AG10803 (cell line): ENCODE measurements at regions not wholly inside any gene's neighbourhood (a gene's known extent, or its start where the extent isn't known, plus 50 kb on each side); places are given as distances from the start of the nearest gene placed in this dataset.

Source experiments
- DNase-seq: peaks from one replicate; pipeline ENCODE4 v3.0.0; 2010; ENCODE audit warnings: low read depth
- H3K4me3 ChIP-seq: 2 replicates; pipeline ENCODE4 v1.5.1; 2011; ENCODE audit warnings: mild to moderate bottlenecking, low read length, control low read depth
- TF ChIP-seq, protein P1 (sequence below): conservative IDR thresholded peaks from 2 replicates; pipeline ENCODE4 v1.5.1; 2011; ENCODE audit warnings: mild to moderate bottlenecking, low read length, control low read depth, inconsistent platforms

DNA sequence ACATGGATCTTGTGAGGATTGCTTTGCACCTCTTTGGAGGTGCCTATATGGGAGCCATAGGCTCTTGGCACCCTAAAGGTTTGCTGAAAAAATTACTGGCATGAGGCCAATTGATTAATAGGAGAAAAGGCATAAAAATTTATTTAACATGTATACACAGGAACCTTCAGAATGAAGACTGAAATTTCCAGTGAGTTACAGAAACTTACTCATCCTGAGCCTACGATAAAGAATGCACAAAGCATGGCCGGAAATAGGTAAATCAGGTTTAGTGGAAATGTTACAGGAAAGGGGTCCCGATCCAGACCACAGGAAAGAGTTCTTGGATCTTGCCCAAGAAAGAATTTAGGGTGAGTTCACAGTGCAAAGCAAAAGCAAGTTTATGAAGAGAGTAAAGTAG is 625.3 kb downstream of the MMUT start:
- TF ChIP-seq, protein P1, sequence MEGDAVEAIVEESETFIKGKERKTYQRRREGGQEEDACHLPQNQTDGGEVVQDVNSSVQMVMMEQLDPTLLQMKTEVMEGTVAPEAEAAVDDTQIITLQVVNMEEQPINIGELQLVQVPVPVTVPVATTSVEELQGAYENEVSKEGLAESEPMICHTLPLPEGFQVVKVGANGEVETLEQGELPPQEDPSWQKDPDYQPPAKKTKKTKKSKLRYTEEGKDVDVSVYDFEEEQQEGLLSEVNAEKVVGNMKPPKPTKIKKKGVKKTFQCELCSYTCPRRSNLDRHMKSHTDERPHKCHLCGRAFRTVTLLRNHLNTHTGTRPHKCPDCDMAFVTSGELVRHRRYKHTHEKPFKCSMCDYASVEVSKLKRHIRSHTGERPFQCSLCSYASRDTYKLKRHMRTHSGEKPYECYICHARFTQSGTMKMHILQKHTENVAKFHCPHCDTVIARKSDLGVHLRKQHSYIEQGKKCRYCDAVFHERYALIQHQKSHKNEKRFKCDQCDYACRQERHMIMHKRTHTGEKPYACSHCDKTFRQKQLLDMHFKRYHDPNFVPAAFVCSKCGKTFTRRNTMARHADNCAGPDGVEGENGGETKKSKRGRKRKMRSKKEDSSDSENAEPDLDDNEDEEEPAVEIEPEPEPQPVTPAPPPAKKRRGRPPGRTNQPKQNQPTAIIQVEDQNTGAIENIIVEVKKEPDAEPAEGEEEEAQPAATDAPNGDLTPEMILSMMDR: no peak
- no peak for DNase-seq
- H3K4me3 ChIP-seq: no peak overlapping the region

DNA sequence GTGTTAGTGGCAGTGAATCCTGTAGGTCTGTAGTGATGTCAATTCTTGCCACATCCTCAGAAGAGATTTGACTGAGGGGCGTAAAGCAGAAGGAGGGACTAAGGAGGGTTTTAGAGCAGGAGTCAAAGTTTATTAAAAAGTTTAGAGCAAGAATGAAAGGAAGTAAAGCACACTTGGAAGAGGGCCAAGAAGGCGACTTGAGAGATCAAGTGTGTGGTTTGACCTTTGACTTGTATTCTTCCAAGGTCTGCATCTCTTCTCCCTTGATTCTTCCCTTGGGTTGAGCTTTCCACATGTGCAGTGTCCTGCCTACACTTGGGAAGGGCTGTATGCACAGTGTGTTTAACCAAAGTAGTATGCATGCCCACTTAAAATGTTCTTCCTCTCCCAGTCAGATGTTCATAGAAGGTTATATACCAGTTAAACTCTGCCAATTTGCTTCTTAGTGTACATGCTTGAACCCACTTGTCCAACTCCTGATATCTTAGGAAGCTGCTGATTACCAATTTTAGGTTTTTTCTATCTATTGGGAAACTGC is 627.6 kb downstream of the MMUT start:
- TF ChIP-seq, protein P1: no peak
- no peak for DNase-seq
- no peak overlapping the region for H3K4me3 ChIP-seq

DNA sequence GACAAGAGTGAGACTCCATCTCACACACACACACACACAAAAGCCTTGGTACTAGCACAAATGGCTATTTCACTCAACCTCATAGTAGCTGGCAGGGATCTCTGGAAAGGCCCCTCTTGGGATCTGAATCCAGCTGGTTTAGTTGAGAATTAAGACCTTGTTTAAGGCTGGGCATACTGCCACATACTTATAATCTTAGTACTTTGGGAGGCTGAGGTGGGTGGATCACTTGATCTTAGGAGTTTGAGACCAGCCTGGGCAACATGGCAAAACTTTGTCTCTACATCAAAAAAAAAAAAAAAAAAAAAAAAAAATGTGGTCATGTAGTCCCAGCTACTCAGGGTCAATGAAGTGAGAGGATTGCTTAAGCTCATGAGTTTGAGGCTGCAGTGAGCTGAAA is 628.3 kb downstream of the MMUT start:
- DNase-seq: peak; percentile 18
- no peak overlapping the region for H3K4me3 ChIP-seq
- TF ChIP-seq, protein P1: no peak

DNA sequence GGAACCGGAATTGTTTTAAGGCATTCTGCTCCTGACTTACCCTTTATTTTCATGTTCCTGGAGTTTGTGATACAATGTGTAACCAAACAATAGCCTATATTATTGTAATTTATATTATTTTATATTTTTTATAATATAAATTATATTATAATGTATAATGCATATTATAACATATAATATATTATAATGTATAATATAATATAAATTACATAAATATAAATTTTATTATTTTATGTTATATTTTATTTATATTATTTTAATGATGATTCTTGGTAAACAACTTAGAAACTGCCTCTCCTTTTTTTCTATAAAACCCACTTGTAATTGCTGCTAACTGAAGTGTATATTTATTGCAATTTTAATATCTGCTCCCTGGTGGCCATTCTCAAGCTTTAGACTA is 629.1 kb downstream of the MMUT start:
- no peak for DNase-seq
- H3K4me3 ChIP-seq: no peak overlapping the region
- TF ChIP-seq, protein P1: no peak

DNA sequence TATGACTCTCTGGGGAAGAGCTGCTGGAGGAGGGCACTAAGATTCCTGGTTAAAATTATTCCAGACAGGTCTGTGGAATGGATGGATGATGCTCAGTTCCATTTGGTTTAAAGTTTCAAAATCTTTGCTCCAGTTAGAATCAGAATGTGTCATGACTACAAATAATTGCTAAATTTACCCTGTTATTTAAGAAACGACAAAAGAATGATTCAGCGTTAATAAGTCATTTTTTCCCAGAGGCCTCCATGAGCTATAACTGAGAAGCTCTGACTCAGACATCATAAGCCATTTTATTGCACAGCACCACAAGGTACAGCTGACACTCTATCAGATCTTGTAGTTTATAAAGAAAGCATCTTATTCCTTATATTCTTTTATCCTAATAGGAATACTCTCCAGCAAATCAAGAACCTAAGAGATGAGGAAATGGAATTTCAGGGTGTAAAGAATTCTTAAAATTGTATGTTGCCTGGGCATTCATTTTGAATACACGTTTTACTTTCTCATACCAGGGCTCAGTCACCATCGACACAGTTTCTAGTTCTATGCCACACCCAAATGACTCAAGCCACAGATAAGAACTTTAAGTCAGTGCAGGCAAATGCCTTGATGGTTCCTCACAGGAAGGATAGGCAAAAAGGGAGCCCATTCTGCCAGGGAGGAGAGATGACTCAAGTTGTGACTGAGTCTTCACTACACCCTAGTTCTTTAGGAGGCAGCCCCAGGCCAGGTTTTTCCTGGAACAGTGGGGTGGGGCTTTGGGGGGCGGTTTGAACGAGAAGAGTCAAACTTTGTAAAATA is 636.0 kb downstream of the MMUT start:
- no peak overlapping the region for H3K4me3 ChIP-seq
- TF ChIP-seq, protein P1: no peak
- peak; percentile 82 for DNase-seq

DNA sequence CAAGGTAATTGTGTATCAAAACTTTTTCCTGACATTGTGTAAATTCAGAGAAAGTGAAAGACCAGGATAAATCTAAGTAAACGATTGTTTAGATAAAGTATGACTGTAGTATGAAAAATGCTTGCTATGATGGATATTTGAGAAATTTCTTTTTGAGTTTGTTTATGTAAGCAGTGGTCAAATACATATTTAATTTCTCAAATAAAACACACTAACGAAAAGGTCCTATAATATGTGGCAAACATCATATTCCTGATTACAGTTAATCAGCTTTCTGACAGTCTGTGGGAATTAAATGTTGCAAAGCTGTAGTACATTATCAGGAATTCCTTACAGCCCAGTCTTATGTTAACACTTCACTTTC is 636.9 kb downstream of the MMUT start:
- DNase-seq: peak; percentile 5
- TF ChIP-seq, protein P1: no peak
- no peak overlapping the region for H3K4me3 ChIP-seq

DNA sequence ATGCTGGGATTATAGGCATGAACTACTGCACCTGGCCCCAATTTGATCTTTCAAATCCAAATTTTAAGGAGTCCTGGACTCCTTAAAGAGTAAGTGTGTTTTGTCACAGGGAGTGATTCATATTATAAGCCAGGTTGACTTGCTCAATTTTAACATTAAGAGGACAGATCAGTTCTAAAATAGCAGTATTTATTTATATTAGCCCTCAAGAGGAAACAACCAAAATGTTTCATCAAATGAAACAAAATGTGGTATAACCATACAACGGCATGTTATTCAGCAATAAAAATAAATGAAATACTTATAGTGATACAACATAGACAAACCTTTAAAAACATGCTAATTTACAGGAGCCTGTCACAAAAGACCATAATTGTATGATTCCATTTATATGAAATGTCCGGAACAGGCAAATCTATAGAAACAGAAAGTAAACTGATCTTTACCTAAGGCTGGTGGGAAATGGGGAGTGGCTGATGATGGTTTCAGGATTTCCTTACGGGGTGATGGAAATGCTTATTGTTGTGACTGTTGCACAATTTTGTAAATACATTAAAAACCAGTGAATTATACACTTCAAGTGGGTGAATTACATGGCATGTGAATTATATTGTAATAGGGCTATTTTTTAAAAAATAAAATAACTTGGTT is 637.4 kb downstream of the MMUT start:
- no peak overlapping the region for H3K4me3 ChIP-seq
- TF ChIP-seq, protein P1: no peak
- no peak for DNase-seq
